Effector memory CD4-positive, alpha-beta T cell (primary cell): ENCODE measurements at regions not wholly inside any gene's neighbourhood (a gene's known extent, or its start where the extent isn't known, plus 50 kb on each side); places are given as distances from the start of the nearest gene placed in this dataset.

ENCODE experiments used
- DNase-seq, 3 donors: peaks; one replicate each; pipeline ENCODE4 v3.0.0-alpha.2; 2020
- H3K27ac ChIP-seq: 2 replicates; pipeline ENCODE4 v1.7.0; 2013; ENCODE audit warnings: mild to moderate bottlenecking, low read length, moderate library complexity; ENCODE audit not compliant: insufficient read depth, poor library complexity, severe bottlenecking
- H3K27me3 ChIP-seq: replicated peaks from 2 replicates; pipeline ENCODE4 v1.7.0; 2013; ENCODE audit warnings: mild to moderate bottlenecking, low read length; ENCODE audit not compliant: insufficient read depth, control insufficient read depth, poor library complexity, severe bottlenecking
- H3K36me3 ChIP-seq: 2 replicates; pipeline ENCODE4 v1.7.0; 2013; ENCODE audit warnings: mild to moderate bottlenecking, low read length, moderate library complexity; ENCODE audit not compliant: control insufficient read depth, insufficient read depth
- H3K4me1 ChIP-seq: 2 replicates; pipeline ENCODE4 v1.7.0; 2013; ENCODE audit warnings: low read length, mild to moderate bottlenecking; ENCODE audit not compliant: control insufficient read depth, insufficient read depth, poor library complexity, severe bottlenecking
- H3K4me3 ChIP-seq: 2 replicates; pipeline ENCODE4 v1.7.0; 2013; ENCODE audit warnings: low read length, low read depth, mild to moderate bottlenecking; ENCODE audit not compliant: insufficient read depth, poor library complexity, severe bottlenecking
- H3K9me3 ChIP-seq: 2 replicates; pipeline ENCODE4 v1.7.0; 2013; ENCODE audit warnings: mild to moderate bottlenecking, low read length, moderate library complexity; ENCODE audit not compliant: control insufficient read depth

DNA sequence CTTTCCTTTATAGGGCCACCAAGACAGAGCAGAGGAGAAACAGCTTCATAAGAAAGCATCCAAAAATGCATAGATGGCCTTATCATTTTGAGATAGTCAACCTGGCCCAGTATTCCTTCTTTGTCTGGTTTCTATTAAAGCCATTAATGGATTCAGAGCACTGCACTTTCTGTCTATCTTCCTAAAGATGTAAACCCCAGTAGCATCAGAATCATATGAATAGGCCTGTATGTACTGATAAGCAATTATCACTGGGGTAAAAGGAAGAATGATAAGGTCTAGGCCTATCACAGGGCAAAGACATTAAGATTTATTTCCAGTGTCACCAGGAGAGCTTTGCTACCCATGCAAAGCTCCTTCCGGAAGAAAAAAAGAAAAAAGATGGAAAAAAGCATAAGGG, 432.5 kb upstream of the C9orf72 start:
- Histone ChIP-seq H3K4me3 (no peak overlapping the region), H3K27me3 (no peaks in the 10 kb centered on the region), H3K36me3 (no peaks in the 10 kb centered on the region), H3K9me3 (no peaks in the 10 kb centered on the region), H3K4me1 (no peaks in the 10 kb centered on the region), H3K27ac (no peak overlapping the region)
- DNase-seq, result no peak

DNA sequence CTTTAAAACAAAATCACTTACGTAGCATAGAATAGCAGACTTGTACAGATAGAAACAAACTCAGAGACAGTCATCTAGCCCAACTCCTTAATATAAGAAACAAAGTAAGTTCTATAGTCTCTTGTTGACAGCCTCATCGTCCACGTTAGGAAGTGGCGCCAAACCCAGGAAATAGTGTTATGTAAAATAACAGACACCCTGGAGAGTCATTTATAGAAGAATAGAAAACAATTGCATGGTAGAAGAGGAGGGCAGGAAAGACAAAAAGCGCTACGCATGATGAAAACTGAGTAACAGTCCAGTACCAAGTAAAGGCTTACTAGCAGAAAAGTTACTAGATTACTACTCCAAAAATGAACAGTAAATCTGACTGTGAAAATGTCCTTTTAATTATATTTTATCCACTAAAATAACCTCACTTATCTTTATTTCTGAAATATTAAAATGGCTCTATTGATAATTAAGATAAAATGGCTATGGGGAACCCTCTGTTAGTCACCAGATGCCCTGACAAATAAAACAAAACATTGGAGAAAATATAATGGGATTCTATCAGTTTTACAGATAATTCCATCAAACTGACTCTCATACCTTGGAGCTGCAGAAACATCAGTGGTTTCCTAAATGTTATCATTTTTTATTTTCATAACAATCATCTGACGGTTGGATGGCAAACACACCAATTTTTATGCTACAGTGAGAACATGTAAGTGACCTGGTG, 434.0 kb upstream of the C9orf72 start:
- Histone ChIP-seq H3K9me3 (no peaks in the 10 kb centered on the region), H3K4me3 (no peak overlapping the region), H3K27me3 (no peaks in the 10 kb centered on the region), H3K4me1 (no peaks in the 10 kb centered on the region), H3K36me3 (no peaks in the 10 kb centered on the region), H3K27ac (no peak overlapping the region)
- no peak for DNase-seq

DNA sequence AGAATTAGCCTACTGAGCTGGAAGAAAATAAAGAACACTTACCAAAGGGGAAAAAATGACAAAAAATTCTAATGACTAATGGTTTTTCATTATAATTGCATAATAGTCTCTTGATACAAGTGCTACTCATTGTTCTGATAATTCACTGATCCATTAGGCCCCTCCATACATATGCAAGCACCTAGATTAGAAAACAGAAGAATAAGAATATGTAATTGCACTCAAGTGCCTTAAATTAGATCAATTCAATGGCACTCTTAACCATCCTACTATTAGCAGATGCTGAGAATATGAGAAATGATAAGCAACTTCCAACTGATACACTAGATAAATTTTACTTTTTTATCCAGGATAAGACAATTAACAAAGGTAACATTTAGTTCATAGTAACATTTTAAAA, 440.9 kb upstream of the C9orf72 start:
- no peak overlapping the region for H3K27ac ChIP-seq
- no peaks in the 10 kb centered on the region for H3K27me3 ChIP-seq
- H3K4me3 ChIP-seq, result no peak overlapping the region
- H3K4me1 ChIP-seq, result no peaks in the 10 kb centered on the region
- DNase-seq, result no peak
- no peaks in the 10 kb centered on the region for H3K36me3 ChIP-seq
- H3K9me3 ChIP-seq, result no peaks in the 10 kb centered on the region

DNA sequence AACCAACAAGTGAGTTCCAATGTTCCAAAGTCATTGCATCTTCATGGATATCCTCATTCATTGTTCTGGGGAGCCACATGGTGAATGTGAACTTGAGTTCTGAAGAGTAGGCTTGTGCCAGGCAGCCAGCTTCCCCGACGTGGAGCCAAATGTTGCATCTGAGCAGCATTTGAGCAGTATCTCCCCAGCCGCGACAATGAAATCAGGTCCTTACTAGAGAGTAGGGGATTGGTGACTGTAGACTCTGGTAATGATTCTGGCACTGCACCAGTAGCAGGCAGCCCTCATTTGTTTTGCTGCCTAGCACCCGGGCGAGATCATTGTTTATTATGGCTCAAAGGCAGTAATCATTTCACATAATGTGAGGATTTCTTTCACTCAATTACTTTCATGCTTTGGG, 451.4 kb upstream of the C9orf72 start:
- Histone ChIP-seq H3K4me1 (no peaks in the 10 kb centered on the region), H3K4me3 (no peak overlapping the region), H3K27me3 (no peaks in the 10 kb centered on the region), H3K27ac (no peak overlapping the region), H3K9me3 (no peaks in the 10 kb centered on the region), H3K36me3 (no peaks in the 10 kb centered on the region)
- DNase-seq, result no peak

DNA sequence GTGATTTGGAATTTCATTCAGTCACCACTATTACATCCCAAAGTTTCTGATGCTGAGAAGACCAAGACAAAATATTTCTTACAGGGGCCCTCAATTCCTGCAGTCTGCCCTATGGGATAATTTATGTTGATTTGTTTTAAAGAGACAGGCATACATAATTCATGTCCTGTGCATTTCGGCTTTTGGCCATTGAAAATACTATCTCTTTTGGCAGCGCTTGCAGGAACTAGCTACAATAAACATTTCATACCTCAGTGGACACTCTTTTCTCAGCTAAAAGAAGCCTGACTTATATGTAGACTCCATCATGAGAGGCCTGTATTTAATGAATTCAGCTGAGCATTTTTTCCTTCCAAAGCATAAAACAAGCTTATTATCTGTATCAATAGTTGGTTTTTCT, 451.9 kb upstream of the C9orf72 start:
- H3K9me3 ChIP-seq, result no peaks in the 10 kb centered on the region
- no peaks in the 10 kb centered on the region for H3K27me3 ChIP-seq
- no peaks in the 10 kb centered on the region for H3K36me3 ChIP-seq
- no peak overlapping the region for H3K4me3 ChIP-seq
- no peak for DNase-seq
- no peaks in the 10 kb centered on the region for H3K4me1 ChIP-seq
- no peak overlapping the region for H3K27ac ChIP-seq

DNA sequence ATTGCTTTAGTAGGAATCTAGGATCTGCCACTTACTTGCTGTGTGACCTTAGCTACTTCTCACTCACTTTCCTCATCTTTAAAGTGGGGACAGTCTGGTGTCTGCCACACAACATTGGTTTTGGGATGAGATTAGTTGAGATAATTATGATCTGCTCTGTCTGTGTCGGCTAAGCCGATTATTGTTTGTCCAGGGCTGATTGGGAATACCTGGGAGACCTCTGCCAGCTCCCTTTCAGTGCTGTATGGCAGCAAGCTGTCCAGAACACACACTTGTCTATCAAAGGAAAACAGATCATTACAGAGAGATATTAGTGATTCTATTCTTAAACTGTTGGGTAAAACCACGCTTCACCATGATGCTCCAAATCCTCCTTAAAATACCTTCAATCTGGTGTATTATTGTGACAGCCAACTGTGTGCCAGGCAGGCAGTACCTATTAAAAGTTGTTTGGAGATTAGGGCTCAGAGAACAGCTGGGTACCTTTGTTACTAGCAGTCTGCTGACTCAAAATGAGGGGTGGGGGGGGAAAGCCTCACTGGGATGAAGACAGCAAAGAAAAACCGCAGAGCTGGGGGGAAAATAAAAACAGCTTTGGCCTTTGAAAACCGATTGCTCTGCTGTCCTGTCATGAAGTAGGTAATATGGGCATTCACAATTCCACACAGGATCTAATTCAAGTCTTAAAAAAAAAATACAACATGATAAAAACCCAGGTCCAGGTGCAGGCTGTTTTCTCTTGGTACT, 458.4 kb upstream of the C9orf72 start:
- Histone ChIP-seq H3K9me3 (no peaks in the 10 kb centered on the region), H3K4me3 (no peak overlapping the region), H3K27ac (no peak overlapping the region), H3K27me3 (no peaks in the 10 kb centered on the region), H3K36me3 (no peaks in the 10 kb centered on the region), H3K4me1 (no peaks in the 10 kb centered on the region)
- DNase-seq, result no peak

DNA sequence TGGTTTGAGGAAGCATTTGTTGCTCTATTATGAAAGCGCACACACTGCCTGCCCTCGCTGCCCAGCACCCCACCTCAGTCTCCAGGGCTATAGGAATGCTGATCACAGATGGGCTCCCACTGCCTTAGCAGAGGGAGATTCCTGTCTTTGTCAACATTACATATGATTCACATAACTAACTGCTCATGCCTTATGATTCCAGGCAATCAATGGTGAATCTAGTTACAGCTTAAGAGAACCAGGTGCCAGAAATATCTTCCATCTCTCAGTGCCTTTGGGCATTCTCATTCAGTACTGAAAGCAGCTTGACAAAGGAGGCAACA, 458.9 kb upstream of the C9orf72 start:
- no peak for DNase-seq
- H3K4me3 ChIP-seq, result no peak overlapping the region
- H3K27ac ChIP-seq, result no peak overlapping the region
- no peaks in the 10 kb centered on the region for H3K36me3 ChIP-seq
- no peaks in the 10 kb centered on the region for H3K27me3 ChIP-seq
- H3K9me3 ChIP-seq, result no peaks in the 10 kb centered on the region
- no peaks in the 10 kb centered on the region for H3K4me1 ChIP-seq

DNA sequence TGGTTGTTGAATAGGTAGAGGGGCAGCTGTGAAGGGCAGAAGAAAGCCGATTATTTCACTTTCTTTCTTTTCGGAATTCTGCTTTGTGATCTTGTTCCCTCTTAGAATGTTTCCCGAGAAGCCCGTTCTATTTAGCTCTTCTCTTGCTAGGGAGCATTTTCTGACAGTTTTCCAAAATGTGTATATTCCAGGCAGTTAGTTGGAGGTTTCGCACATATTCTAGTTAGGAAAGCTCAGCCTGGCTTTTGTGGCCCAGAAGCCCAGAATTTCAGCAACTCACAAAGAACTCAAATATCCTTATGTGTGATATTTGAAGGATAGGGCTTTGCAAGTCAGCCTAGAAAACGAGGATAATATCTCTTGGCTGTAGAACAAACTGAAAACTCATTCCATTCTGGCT, 461.0 kb upstream of the C9orf72 start:
- H3K27me3 ChIP-seq, result no peaks in the 10 kb centered on the region
- no peaks in the 10 kb centered on the region for H3K9me3 ChIP-seq
- H3K4me3 ChIP-seq, result no peak overlapping the region
- H3K27ac ChIP-seq, result no peak overlapping the region
- H3K4me1 ChIP-seq, result no peaks in the 10 kb centered on the region
- DNase-seq, result no peak
- no peaks in the 10 kb centered on the region for H3K36me3 ChIP-seq

DNA sequence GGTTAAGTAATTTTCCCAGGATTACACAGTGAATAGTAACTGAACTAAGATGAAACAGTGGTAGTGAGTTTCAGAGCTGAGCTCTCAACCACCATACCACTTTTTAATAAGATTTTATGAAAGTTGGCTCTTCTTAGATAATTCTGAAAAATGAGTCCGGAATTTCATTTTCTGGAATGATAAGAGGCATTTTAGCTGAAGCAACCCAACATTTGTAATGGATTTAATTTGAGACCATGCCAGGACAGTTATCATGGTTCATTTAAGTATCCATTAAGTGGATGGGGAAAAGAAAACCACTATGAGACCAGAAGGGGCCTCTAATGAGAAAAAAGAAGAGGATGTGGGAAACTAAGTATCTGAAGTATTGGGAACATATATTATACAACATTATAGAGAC, 464.7 kb upstream of the C9orf72 start:
- H3K36me3 ChIP-seq, result no peaks in the 10 kb centered on the region
- H3K9me3 ChIP-seq, result no peaks in the 10 kb centered on the region
- no peaks in the 10 kb centered on the region for H3K4me1 ChIP-seq
- no peak overlapping the region for H3K4me3 ChIP-seq
- no peak for DNase-seq
- H3K27me3 ChIP-seq, result no peaks in the 10 kb centered on the region
- no peak overlapping the region for H3K27ac ChIP-seq

DNA sequence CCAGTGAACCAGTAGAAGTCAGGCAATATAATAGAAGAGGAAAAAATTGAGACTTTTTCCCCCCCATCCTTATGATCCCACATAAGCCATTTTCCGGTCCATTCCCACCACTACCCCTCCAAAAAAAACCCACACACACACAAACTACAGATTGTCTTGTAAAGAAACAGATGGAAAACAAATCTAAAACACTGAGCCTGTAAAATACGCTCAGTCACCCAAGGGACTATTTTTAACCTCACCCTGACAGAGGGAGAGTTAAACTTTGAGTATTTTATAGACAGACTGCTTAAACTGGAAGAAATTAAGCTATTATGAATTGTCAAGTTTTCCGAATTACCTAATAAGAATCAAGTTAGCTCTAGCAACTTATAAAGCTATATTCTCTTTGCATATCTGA, 471.8 kb upstream of the C9orf72 start:
- no peak for DNase-seq
- H3K4me3 ChIP-seq, result no peak overlapping the region
- no peaks in the 10 kb centered on the region for H3K9me3 ChIP-seq
- no peaks in the 10 kb centered on the region for H3K36me3 ChIP-seq
- H3K27me3 ChIP-seq, result no peaks in the 10 kb centered on the region
- H3K4me1 ChIP-seq, result no peaks in the 10 kb centered on the region
- no peak overlapping the region for H3K27ac ChIP-seq
